ENCODE measurements at regions not wholly inside any gene's neighbourhood (a gene's known extent, or its start where the extent isn't known, plus 50 kb on each side); places are given as distances from the start of the nearest gene placed in this dataset.

DNA sequence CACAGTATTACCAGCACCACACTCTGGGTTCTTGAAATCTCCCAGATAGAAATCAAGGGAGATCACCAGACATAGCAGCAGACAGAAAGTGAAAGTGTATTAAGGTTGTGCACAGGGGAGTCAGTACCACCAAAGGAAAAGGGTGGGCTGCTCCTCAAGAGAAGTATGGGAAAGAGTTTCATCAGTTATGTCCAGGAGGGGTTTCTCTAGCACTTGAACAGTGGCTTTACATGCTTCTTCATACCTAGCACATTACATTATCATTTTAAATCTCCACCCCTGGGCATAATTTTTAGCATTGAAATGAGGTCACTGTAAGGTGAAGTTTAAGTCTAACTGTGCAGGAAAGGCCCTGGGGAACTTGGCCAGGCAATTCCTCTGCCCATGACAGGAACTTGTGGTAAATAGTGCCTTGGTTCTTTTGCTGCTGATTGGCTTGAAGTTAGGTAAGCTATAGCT, 601.0 kb downstream of the NUF2 start:
- TF ChIP-seq CTCF (IDR thresholded peaks at IDR 0.05; ENCODE audit: low read depth, low read length) (no peak), EZH2phosphoT487 (IDR thresholded peaks at IDR 0.05; ENCODE audit: low read depth) (no peak)
